ENCODE measurements at regions not wholly inside any gene's neighbourhood (a gene's known extent, or its start where the extent isn't known, plus 50 kb on each side); places are given as distances from the start of the nearest gene placed in this dataset.

GRCh38 chr7:25963733-25964132 is 188.3 kb upstream of the NFE2L3 start:
- TF ChIP-seq CTCF (IDR thresholded peaks at IDR 0.05; ENCODE audit: borderline replicate concordance, extremely low read depth, low read length, poor library complexity, severe bottlenecking) (no peak), EZH2 (IDR thresholded peaks at IDR 0.05; ENCODE audit: borderline replicate concordance, low read depth, low read length, severe bottlenecking) (no peak)
